ENCODE measurements at regions not wholly inside any gene's neighbourhood (a gene's known extent, or its start where the extent isn't known, plus 50 kb on each side); places are given as distances from the start of the nearest gene placed in this dataset.

GRCh38 chr18:38651736-38652135 lies 1086.1 kb upstream of the CELF4 start:
- no peak for TF ChIP-seq POLR2AphosphoS5 (IDR thresholded peaks at IDR 0.05; ENCODE audit: low read depth, low read length)
- TF ChIP-seq TAF1 (IDR thresholded peaks at IDR 0.05; ENCODE audit: borderline replicate concordance, insufficient read depth, low read length) = no peak
- TF ChIP-seq REST (IDR thresholded peaks at IDR 0.05; ENCODE audit: insufficient read depth in 1 of 2, low read depth in 2 of 2, low read length in 2 of 2) = no peak

Measured in PFSK-1 (cell line).